Aorta (tissue), 5 donors: ENCODE measurements at regions not wholly inside any gene's neighbourhood (a gene's known extent, or its start where the extent isn't known, plus 50 kb on each side); places are given as distances from the start of the nearest gene placed in this dataset.

Experiments used
- ATAC-seq: fragments of 200-7000 bp; cut with Tn5 transposase; one replicate; pipeline ENCODE4 v1.9.1; 2022; ENCODE audit warnings: moderate library complexity; ENCODE audit not compliant: low FRiP score
- DNase-seq, 2 donors: peaks; one replicate each; pipeline ENCODE4 v3.0.0-alpha.2; 2020
- H3K27ac ChIP-seq, 2 donors: one replicate each; pipeline ENCODE4 v1.5.1; 2013; ENCODE audit warnings: low read length in 2 of 2, mild to moderate bottlenecking in 2 of 2, moderate library complexity in 2 of 2, control low read depth in 1 of 2, inconsistent platforms in 1 of 2, low read depth in 1 of 2
- H3K27me3 ChIP-seq, 2 donors: one replicate each; pipeline ENCODE4 v1.6.1; 2013; ENCODE audit warnings: control low read depth in 1 of 2, low read length in 1 of 2, mild to moderate bottlenecking in 1 of 2, moderate library complexity in 1 of 2; ENCODE audit not compliant: insufficient read depth in 2 of 2, control insufficient read depth in 1 of 2
- H3K36me3 ChIP-seq, 2 donors: one replicate each; pipeline ENCODE4 v1.6.1; 2013; ENCODE audit warnings: control low read depth in 1 of 2, low read length in 1 of 2, mild to moderate bottlenecking in 1 of 2; ENCODE audit not compliant: insufficient read depth in 2 of 2, control insufficient read depth in 1 of 2
- H3K4me1 ChIP-seq, 2 donors: one replicate each; pipeline ENCODE4 v1.6.1; 2013; ENCODE audit warnings: low read length in 2 of 2, control low read depth in 1 of 2, mild to moderate bottlenecking in 1 of 2, moderate library complexity in 1 of 2; ENCODE audit not compliant: insufficient read depth in 2 of 2, control insufficient read depth in 1 of 2
- H3K4me3 ChIP-seq, 2 donors: one replicate each; pipeline ENCODE4 v1.5.1; 2013; ENCODE audit warnings: low read length in 2 of 2, control low read depth in 1 of 2, mild to moderate bottlenecking in 1 of 2
- H3K9me3 ChIP-seq: one replicate; pipeline ENCODE4 v1.6.1; 2013; ENCODE audit warnings: mild to moderate bottlenecking, low read length; ENCODE audit not compliant: control insufficient read depth
- WGBS, 2 donors: extraction: QIAGEN DNeasy Blood & Tissue Kit; methylation state at CpG; one replicate each; pipeline ENCODE4 v1.1.7; 2013; 5-methylcytosine and 5-hydroxymethylcytosine counted together
- intact Hi-C, 2 donors: fragments of 100-400 bp; cut with DNase I; formaldehyde crosslinking; loops; one replicate each; pipeline versions ENCODE4 v1.14.2 to v1.15.0; 2022
- donor health status: healthy with polysubstance abuse.
- donor health status: Bipolar disorder and iron deficiency.
- donor health status: DM: no; HTN: no; CAD: no.
- donor health status: DM: no; HTN: no; CAD: no.
- donor health status: DM: yes; HTN: yes; CAD: no.

DNA sequence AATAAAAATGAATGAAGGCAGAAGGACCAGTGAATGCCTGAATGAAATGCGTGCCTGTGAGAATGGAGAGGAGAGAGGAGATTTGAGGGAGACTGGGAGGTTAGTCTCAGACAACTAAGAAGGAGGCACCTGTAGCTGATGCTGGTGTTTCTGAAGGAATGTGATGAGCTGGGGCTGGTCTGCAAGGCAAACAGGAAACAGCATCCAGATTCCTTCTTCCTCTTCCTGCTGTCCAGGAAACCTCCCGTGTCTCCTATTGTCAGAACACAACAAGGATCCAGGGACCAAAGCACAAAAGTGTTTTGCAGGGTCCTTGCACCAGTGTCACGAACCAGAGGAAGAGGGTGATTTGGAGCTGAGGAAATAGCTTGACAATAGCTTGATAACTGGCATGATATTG is 50.4 kb upstream of the TAB2 start:
- DNase-seq (no peak), ATAC-seq (no peak)
- H3K36me3 ChIP-seq = no peaks in the 10 kb centered on the region
- H3K4me3 ChIP-seq = no peak overlapping the region
- peaks cover 0 to 4% of the 10 kb centered on the region in 2 donors for H3K27me3 ChIP-seq
- intact Hi-C loops = no loop called here
- H3K9me3 ChIP-seq = no peaks in the 10 kb centered on the region
- H3K27ac ChIP-seq = no peak overlapping the region
- 77 to 79% methylated on average over 3 of the region's 3 CpGs for WGBS, 2 donors
- no peaks in the 10 kb centered on the region for H3K4me1 ChIP-seq

DNA sequence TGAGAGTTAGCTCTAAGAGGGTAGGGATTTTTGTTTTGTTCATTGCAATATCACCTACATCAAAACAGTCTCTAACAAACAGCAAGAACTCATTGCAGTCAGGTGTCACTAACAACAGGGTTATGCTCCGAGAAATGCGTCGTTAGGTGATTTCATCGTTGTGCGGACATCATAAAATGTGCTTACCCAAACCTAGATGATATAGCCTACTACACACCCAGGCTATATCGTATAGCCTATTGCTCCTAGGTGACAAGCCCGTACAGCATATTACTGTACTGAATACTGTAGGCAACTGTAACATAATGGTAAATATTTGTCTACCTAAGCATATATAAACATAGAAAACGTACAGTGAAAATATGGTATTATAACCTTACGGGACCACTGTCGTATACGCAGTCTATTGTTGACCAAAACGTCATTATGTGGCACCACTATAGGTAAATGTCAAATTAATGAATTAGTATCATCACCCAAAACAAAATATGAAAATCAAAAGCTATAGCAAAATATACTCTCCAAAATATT is 49.9 kb upstream of the TAB2 start:
- intact Hi-C loops = no loop called here
- H3K27ac ChIP-seq = no peak overlapping the region
- H3K36me3 ChIP-seq = no peaks in the 10 kb centered on the region
- no peak overlapping the region for H3K4me3 ChIP-seq
- H3K4me1 ChIP-seq = no peaks in the 10 kb centered on the region
- peaks cover 0 to 4% of the 10 kb centered on the region in 2 donors for H3K27me3 ChIP-seq
- DNase-seq (no peak), ATAC-seq (no peak)
- WGBS, 2 donors = 94 to 95% methylated on average over 12 of the region's 12 CpGs
- H3K9me3 ChIP-seq = peaks cover 2% of the 10 kb centered on the region
